ENCODE measurements at regions not wholly inside any gene's neighbourhood (a gene's known extent, or its start where the extent isn't known, plus 50 kb on each side); places are given as distances from the start of the nearest gene placed in this dataset.

DNA sequence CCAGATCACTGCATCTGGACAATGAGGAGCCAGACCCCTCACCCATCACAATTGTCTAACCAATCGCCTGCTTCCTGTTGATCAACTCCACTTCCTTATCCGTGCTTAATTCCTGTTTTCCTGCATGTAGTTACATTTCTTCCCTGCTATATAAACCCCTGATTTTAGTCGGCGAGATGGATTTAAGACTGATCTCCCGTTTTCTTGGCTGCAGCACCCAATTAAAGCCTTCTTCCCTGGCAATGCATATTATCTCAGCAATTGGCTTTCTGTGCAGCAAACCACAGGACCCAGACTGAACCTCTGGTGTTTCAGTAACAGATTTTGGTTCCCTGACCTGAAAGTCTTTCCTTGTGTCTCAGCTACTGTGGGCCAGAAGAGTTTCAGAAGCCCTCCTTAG lies 272.3 kb downstream of the IPO8 start:
- ATAC-seq (ENCODE audit: low FRiP score) (no peak), DNase-seq (ENCODE audit: low spot score) (no peak)
- no peak for TF ChIP-seq CTCF (IDR thresholded peaks at IDR 0.05)

DNA sequence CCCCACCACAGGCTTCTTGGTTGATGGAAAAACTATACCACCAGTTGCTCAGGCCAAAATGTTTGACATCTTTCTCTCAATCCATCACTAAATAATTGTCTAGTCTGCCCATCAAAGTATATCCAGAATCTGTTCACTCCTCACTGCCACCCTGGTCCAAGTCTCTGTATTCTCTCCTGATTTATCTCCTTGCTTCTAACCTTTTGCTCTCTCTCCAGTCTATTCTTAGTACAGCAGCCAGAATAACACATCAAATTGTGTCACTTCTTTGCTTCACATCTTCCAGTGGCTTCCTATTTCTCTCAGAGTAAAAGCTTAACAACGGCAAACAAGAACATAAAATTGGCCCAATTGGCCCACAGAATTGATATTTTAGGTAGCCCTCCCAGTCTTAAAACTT lies 272.8 kb downstream of the IPO8 start:
- TF ChIP-seq CTCF (IDR thresholded peaks at IDR 0.05) = no peak
- no peak for DNase-seq (ENCODE audit: low spot score)
- no peak for ATAC-seq (ENCODE audit: low FRiP score)

- no peak for ATAC-seq (ENCODE audit: low FRiP score)
- TF ChIP-seq CTCF (IDR thresholded peaks at IDR 0.05) = no peak
- DNase-seq (ENCODE audit: low spot score) = no peak
These were observed 275.1 kb downstream of the IPO8 start for GRCh38 chr12:30420561-30420960.

DNA sequence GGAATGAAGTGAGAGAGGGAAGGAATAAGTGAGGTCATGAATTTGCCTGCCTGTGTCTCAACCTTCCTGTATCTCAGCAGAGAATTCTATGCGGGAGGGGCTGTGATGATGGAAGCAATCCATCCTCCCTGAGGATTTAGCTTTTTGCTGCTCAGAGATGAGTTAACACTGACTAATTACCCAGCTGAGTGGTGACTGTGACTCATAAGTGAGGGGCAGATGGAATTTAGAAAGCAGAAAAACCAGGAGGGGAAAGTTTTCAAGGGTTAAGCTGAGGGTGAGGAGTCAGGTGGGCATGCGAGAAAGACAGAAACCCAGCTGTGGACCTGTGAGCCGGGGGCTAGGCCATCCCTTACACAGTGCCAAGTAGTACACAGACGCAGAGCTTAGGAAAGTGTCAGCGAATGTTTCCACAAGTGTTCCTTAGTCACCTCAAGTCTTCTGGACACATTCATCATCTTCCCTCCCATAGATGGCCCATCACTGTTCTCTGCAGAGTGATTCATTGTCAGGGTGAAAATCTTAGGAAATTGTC lies 277.9 kb downstream of the IPO8 start:
- ATAC-seq (ENCODE audit: low FRiP score) = peak; percentile 73
- DNase-seq (ENCODE audit: low spot score) = no peak
- no peak for TF ChIP-seq CTCF (IDR thresholded peaks at IDR 0.05)

- ATAC-seq (ENCODE audit: low FRiP score) (no peak), DNase-seq (ENCODE audit: low spot score) (no peak)
- TF ChIP-seq CTCF (IDR thresholded peaks at IDR 0.05) = no peak
These were observed 279.0 kb downstream of the IPO8 start for GRCh38 chr12:30416631-30417030.

DNA sequence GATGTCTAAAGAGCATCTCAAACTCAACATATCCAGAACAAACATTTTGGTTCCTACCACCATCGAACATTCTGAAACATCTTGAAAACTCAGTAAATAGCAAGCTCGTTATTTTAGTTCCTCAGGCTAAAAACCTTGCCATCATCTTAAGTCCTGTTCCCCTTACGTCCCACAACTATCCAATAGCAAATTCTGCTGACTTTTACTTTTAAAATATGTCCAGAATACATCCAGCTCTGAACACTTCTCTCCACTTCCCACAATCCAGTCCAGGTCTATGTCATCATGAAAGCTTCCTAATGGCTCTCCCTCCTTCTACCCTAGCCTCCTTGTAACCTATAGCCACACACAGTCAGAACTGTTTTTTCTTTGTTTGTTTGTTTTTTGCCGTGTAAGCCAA lies 279.9 kb downstream of the IPO8 start:
- no peak for DNase-seq (ENCODE audit: low spot score)
- TF ChIP-seq CTCF (IDR thresholded peaks at IDR 0.05) = no peak
- ATAC-seq (ENCODE audit: low FRiP score) = no peak

GRCh38 chr12:30414507-30414906 lies 281.2 kb downstream of the IPO8 start:
- TF ChIP-seq CTCF (IDR thresholded peaks at IDR 0.05) = no peak
- ATAC-seq (ENCODE audit: low FRiP score) (no peak), DNase-seq (ENCODE audit: low spot score) (no peak)

Measured in omental fat pad (tissue), 3 donors.